ENCODE measurements at regions not wholly inside any gene's neighbourhood (a gene's known extent, or its start where the extent isn't known, plus 50 kb on each side); places are given as distances from the start of the nearest gene placed in this dataset.

GRCh38 chr11:11192541-11192940 is 160.5 kb downstream of the CSNK2A3 start (continued):
- no peak for TF ChIP-seq PRDM15 (CRISPR knock-in tag; IDR thresholded peaks at IDR 0.05)
- TF ChIP-seq MEF2A (IDR thresholded peaks at IDR 0.05; ENCODE audit: insufficient read depth, low read depth, low read length), result no peak
- no peak for TF ChIP-seq MEF2B (IDR thresholded peaks at IDR 0.05; ENCODE audit: partially characterized antibody, poor library complexity, severe bottlenecking)

- H2AFZ ChIP-seq (ENCODE audit: control insufficient read depth, low read depth, low read length), result no peak overlapping the region
- H3K4me1 ChIP-seq (ENCODE audit: control insufficient read depth, insufficient read depth, low read length), result no peaks in the 10 kb centered on the region; the same call in 1 of the 2 replicates
- CTCF ChIA-PET, result no interaction called here
- H3K79me2 ChIP-seq (ENCODE audit: control insufficient read depth, insufficient read depth, low read length), result no peaks in the 10 kb centered on the region
- RAD21 ChIA-PET (ENCODE audit: unreplicated experiment), result no interaction called here
- H3K9ac ChIP-seq (ENCODE audit: control insufficient read depth, insufficient read depth, low read length), result no peak overlapping the region
- SMC1A ChIA-PET (ENCODE audit: uncharacterized antibody, unreplicated experiment), result no interaction called here
- in situ Hi-C loops (cut with MboI) (no loop called here), intact Hi-C loops (cut with micrococcal nuclease; ENCODE audit: unreplicated experiment) (no loop called here)
- no peak overlapping the region for H3K4me3 ChIP-seq
- H3K36me3 ChIP-seq (ENCODE audit: control insufficient read depth in 2 of 2, insufficient read depth in 2 of 2, low read length in 1 of 2), result no peaks in the 10 kb centered on the region
- POLR2A ChIA-PET, result no interaction called here
- TF ChIP-seq PML (IDR thresholded peaks at IDR 0.05; ENCODE audit: low read length), result no peak
- TF ChIP-seq NBN (IDR thresholded peaks at IDR 0.05), result no peak
- no peak for TF ChIP-seq JUNB (IDR thresholded peaks at IDR 0.05)
- TF ChIP-seq RCOR1 (conservative IDR thresholded peaks at IDR 0.05; ENCODE audit: low read depth, low read length), result no peak
- no peak for TF ChIP-seq PBX3 (IDR thresholded peaks at IDR 0.05; ENCODE audit: insufficient replicate concordance, low read depth, low read length)
- H3K27ac ChIP-seq (ENCODE audit: control insufficient read depth, insufficient read depth), result no peak overlapping the region
- no peak for DNase-seq (ENCODE audit: low read depth, low spot score)
- ATAC-seq, result no peak
- no peaks in the 10 kb centered on the region; the same call in 2 of the 3 replicates for H3K9me3 ChIP-seq (replicated peaks; ENCODE audit: control insufficient read depth, insufficient read depth, low read length)
- no TSS peak for BruUV-seq (replicated peaks)
- no peaks in the 10 kb centered on the region for H3K27me3 ChIP-seq (replicated peaks in 1 of 2; ENCODE audit: control insufficient read depth in 2 of 2, insufficient read depth in 2 of 2, low read length in 1 of 2)
- H4K20me1 ChIP-seq (ENCODE audit: control insufficient read depth, insufficient read depth), result no peaks in the 10 kb centered on the region
- WGBS (ENCODE audit: insufficient coverage, insufficient replicate concordance, low lambda C conversion rate, missing lambda C conversion rate), result 13% methylated on average over 3 of the region's 3 CpGs
- FAIRE-seq, result no peak
- no peak overlapping the region for H3K4me2 ChIP-seq (ENCODE audit: control insufficient read depth, insufficient read depth)
Observed at GRCh38 chr11:11189506-11189905, 163.5 kb downstream of the CSNK2A3 start.
